AG04450 (cell line): ENCODE measurements at regions not wholly inside any gene's neighbourhood (a gene's known extent, or its start where the extent isn't known, plus 50 kb on each side); places are given as distances from the start of the nearest gene placed in this dataset.

ENCODE experiments used
- CTCF ChIA-PET: fragments of 300-600, 350-600 bp; formaldehyde crosslinking; extraction: SDS; loops from one replicate; lab custom pipeline; 2022; ENCODE audit warnings: antibody characterized with exemption, inconsistent platforms; lab: Charles Lee
- POLR2A ChIA-PET: fragments of 350-600 bp; formaldehyde crosslinking; extraction: SDS; loops from one replicate; lab custom pipeline; 2021; ENCODE audit warnings: antibody characterized with exemption, inconsistent platforms; lab: Yijun Ruan, JAX
- DNase-seq: peaks from one replicate; pipeline ENCODE4 v3.0.0-alpha.2; 2011; ENCODE audit warnings: low read depth, low spot score
- H3K27ac ChIP-seq: one replicate; pipeline ENCODE4 v1.5.1; 2012; ENCODE audit warnings: low read depth, low read length, control low read depth
- H3K27me3 ChIP-seq: one replicate; pipeline ENCODE4 v1.6.0; 2012; ENCODE audit warnings: low read length; ENCODE audit not compliant: control insufficient read depth, insufficient read depth
- H3K4me3 ChIP-seq: 2 replicates; pipeline ENCODE4 v1.5.1; 2011; ENCODE audit warnings: mild to moderate bottlenecking, low read depth, low read length, control low read depth
- H3K9me3 ChIP-seq: 2 replicates; pipeline ENCODE4 v1.5.1; 2012; ENCODE audit warnings: low read length; ENCODE audit not compliant: control insufficient read depth, insufficient read depth
- TF ChIP-seq, protein P1 (sequence below): IDR thresholded peaks from 2 replicates; pipeline ENCODE4 v1.5.1; 2011; ENCODE audit warnings: low read depth, low read length, control low read depth, inconsistent platforms

DNA sequence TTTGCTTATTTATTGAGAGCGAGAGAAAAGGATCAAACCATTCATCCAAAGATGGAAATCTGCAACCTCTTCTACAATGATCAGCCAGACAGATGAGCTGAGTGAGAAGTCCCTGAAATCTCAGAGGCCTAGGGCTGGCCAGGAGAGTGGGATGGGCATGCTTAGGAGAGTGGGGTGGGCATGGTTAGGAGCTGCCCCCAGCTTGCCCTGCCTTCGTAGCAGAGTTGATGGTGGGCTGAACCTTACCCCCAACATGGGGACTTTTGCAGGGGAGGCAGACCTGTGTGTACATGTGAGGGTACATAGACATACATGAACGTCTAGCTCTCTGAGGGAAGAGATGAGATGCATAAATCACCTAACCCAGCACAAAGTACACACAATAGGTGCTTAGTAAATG is 95.7 kb upstream of the ESRRB start:
- H3K9me3 ChIP-seq: no peaks in the 10 kb centered on the region
- no peak overlapping the region for H3K27ac ChIP-seq
- ChIA-PET CTCF (no interaction called here), POLR2A (no interaction called here)
- no peak for DNase-seq
- H3K4me3 ChIP-seq: no peak overlapping the region
- no peaks in the 10 kb centered on the region for H3K27me3 ChIP-seq
- TF ChIP-seq, protein P1, sequence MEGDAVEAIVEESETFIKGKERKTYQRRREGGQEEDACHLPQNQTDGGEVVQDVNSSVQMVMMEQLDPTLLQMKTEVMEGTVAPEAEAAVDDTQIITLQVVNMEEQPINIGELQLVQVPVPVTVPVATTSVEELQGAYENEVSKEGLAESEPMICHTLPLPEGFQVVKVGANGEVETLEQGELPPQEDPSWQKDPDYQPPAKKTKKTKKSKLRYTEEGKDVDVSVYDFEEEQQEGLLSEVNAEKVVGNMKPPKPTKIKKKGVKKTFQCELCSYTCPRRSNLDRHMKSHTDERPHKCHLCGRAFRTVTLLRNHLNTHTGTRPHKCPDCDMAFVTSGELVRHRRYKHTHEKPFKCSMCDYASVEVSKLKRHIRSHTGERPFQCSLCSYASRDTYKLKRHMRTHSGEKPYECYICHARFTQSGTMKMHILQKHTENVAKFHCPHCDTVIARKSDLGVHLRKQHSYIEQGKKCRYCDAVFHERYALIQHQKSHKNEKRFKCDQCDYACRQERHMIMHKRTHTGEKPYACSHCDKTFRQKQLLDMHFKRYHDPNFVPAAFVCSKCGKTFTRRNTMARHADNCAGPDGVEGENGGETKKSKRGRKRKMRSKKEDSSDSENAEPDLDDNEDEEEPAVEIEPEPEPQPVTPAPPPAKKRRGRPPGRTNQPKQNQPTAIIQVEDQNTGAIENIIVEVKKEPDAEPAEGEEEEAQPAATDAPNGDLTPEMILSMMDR: no peak

DNA sequence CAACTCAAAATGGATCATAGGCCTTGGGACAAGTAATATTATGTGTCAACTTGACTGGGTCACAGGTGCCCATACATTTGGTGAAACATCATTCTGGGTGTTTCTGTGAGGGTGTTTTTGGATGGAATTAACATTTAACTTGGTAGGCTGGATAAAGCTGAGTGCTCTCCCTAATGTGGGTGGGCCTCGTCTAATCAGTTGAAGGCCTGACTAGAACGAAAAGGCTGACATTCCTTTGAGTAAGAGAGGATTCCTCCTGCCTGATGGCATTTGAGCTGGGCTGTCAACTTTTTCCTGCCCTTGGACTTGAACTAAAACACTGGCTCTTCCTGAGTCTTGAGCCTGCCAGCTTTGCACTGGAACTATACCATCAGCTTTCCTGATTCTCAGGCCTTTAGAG is 93.4 kb upstream of the ESRRB start:
- DNase-seq: no peak
- no peak overlapping the region for H3K27ac ChIP-seq
- no peak overlapping the region for H3K4me3 ChIP-seq
- CTCF ChIA-PET: no interaction called here
- TF ChIP-seq, protein P1: no peak
- H3K9me3 ChIP-seq: no peaks in the 10 kb centered on the region
- H3K27me3 ChIP-seq: no peaks in the 10 kb centered on the region
- POLR2A ChIA-PET: no interaction called here

DNA sequence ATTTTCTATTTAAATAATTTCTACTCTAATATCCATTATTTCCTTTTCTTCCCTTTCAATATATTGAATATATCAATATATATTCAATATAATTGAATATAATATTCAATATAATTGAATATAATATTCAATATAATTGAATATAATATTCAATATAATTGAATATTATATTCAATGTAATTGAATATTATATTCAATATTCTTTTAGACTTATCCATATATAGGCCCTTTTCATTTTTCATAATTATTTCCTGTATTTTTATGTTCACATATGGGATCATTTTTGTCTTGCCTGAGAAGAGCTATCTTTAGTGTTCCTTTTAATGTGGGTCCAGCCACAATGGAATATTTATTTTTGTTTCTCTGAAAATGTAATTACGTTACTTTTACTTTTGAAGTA is 88.9 kb upstream of the ESRRB start:
- no peak for DNase-seq
- Histone ChIP-seq H3K4me3 (no peak overlapping the region), H3K27me3 (peaks cover 2% of the 10 kb centered on the region), H3K9me3 (no peaks in the 10 kb centered on the region), H3K27ac (no peak overlapping the region)
- TF ChIP-seq, protein P1: no peak
- POLR2A ChIA-PET: no interaction called here
- CTCF ChIA-PET: interaction anchor here (0.6 kb wide), 1 partner anchor 24 kb away, joined by 3 read pairs; no protein-coding TSS in a partner anchor

DNA sequence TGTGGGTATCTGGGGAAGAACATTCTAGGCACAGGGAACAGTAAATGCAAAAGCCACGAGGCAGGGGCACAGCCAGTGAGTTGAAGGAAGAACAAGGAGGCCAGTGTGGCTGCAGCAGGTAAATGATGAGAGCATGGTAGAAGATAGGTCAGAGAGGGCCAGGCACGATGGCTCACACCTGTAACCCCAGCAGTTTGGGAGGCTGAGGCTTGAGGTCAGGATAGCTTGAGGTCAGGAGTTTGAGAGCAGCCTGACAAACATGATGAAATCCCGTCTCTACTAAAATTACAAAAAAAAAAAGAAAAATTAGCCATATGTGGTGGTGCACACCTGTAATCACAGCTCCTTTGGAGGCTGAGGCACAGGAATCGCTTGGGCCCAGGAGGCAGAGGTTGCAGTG is 86.7 kb upstream of the ESRRB start:
- H3K27ac ChIP-seq: no peak overlapping the region
- ChIA-PET CTCF (no interaction called here), POLR2A (no interaction called here)
- no peak for DNase-seq
- H3K9me3 ChIP-seq: no peaks in the 10 kb centered on the region
- peaks cover 2% of the 10 kb centered on the region for H3K27me3 ChIP-seq
- no peak overlapping the region for H3K4me3 ChIP-seq
- TF ChIP-seq, protein P1: no peak

DNA sequence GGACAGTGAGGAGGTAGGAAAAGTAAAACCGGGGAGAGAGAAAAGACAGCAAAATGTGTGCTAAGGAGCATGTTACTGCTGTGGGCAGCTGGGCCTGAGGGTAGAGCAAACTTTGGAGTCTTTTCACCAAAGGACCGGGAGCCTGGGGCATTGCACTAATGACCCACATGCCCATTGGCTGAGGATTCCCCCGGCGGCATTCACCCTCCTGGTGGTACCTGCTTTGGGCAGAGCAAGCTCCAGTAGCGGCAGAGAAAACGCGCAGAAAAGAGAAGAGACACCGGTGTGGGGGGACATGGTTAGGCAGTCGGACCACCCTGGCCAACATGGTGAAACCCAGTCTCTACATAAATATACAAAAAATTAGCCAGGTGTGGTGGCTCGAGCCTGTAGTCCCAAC is 83.4 kb upstream of the ESRRB start:
- TF ChIP-seq, protein P1: no peak
- DNase-seq: no peak
- H3K27ac ChIP-seq: no peak overlapping the region
- H3K9me3 ChIP-seq: no peaks in the 10 kb centered on the region
- POLR2A ChIA-PET: no interaction called here
- H3K4me3 ChIP-seq: no peak overlapping the region
- CTCF ChIA-PET: no interaction called here
- H3K27me3 ChIP-seq: peaks cover 11% of the 10 kb centered on the region
